SK-N-SH treated with all-trans-retinoic acid at 6 μM for 48 hours (cell line): ENCODE measurements at regions not wholly inside any gene's neighbourhood (a gene's known extent, or its start where the extent isn't known, plus 50 kb on each side); places are given as distances from the start of the nearest gene placed in this dataset.

Experiments used
- ATAC-seq: fragments of 200-7000 bp; cut with Tn5 transposase; 3 replicates; pipeline ENCODE4 v1.9.1; 2020; ENCODE audit warnings: mild to moderate bottlenecking, moderate library complexity
- ARNTL ChIP-seq: fragments of 450-650 bp; formaldehyde crosslinking; IDR thresholded peaks from 2 replicates; pipeline ENCODE4 v1.5.0; 2020; ENCODE audit warnings: low read depth, mild to moderate bottlenecking, moderate library complexity, borderline replicate concordance
- BACH2 ChIP-seq: fragments of 250-450 bp; sonication (Bioruptor Pico); IDR thresholded peaks from 2 replicates; pipeline ENCODE4 v1.9.0; 2021; ENCODE audit warnings: mild to moderate bottlenecking, borderline replicate concordance
- CSRNP3 ChIP-seq: fragments of 250-450 bp; sonication (Bioruptor Pico); IDR thresholded peaks from 2 replicates; pipeline ENCODE4 v1.5.1; 2021; ENCODE audit warnings: mild to moderate bottlenecking, moderate library complexity
- ESRRG ChIP-seq: fragments of 250-450 bp; sonication (Bioruptor Pico); IDR thresholded peaks from 2 replicates; pipeline ENCODE4 v1.6.1; 2021; ENCODE audit warnings: mild to moderate bottlenecking
- GLIS3 ChIP-seq: fragments of 250-450 bp; sonication (Bioruptor Pico); IDR thresholded peaks from 2 replicates; pipeline ENCODE4 v1.5.0; 2020; ENCODE audit warnings: mild to moderate bottlenecking, moderate library complexity
- ISL1 ChIP-seq: fragments of 250-450 bp; sonication (Bioruptor Pico); IDR thresholded peaks from 2 replicates; pipeline ENCODE4 v2.1.2; 2022; ENCODE audit warnings: mild to moderate bottlenecking, moderate library complexity
- PPARA ChIP-seq: fragments of 250-450 bp; sonication (Bioruptor Pico); IDR thresholded peaks from 2 replicates; pipeline ENCODE4 v1.5.0; 2020; ENCODE audit warnings: mild to moderate bottlenecking, borderline replicate concordance
- SNAI2 ChIP-seq: fragments of 250-450 bp; sonication (Bioruptor Pico); IDR thresholded peaks from 2 replicates; pipeline ENCODE4 v1.5.0; 2020; ENCODE audit warnings: mild to moderate bottlenecking, moderate library complexity
- TOX ChIP-seq: fragments of 250-450 bp; sonication (Bioruptor Pico); IDR thresholded peaks from 2 replicates; pipeline ENCODE4 v1.8.0; 2021; ENCODE audit warnings: mild to moderate bottlenecking, moderate library complexity, borderline replicate concordance
- TSHZ2 ChIP-seq: fragments of 250-450 bp; sonication (Bioruptor Pico); IDR thresholded peaks from 2 replicates; pipeline ENCODE4 v1.5.0; 2020; ENCODE audit warnings: mild to moderate bottlenecking, moderate library complexity
- ZFP3 ChIP-seq: fragments of 250-450 bp; sonication (Bioruptor Pico); IDR thresholded peaks from 2 replicates; pipeline ENCODE4 v1.5.0; 2020; ENCODE audit warnings: mild to moderate bottlenecking, moderate library complexity
- ZFP30 ChIP-seq: fragments of 450-650 bp; formaldehyde crosslinking; IDR thresholded peaks from 2 replicates; pipeline ENCODE4 v1.5.0; 2022; ENCODE audit warnings: mild to moderate bottlenecking, moderate library complexity
- ZNF565 ChIP-seq: fragments of 450-650 bp; formaldehyde crosslinking; conservative IDR thresholded peaks from 2 replicates; pipeline ENCODE4 v1.5.0; 2020; ENCODE audit warnings: low read depth, mild to moderate bottlenecking, moderate library complexity
- TF ChIP-seq, protein P1 (sequence below): fragments of 250-450 bp; sonication (Bioruptor Pico); IDR thresholded peaks from 2 replicates; pipeline ENCODE4 v1.8.0; 2020; ENCODE audit warnings: mild to moderate bottlenecking, moderate library complexity, borderline replicate concordance
- TF ChIP-seq, protein P2 (sequence below): fragments of 250-450 bp; sonication (Bioruptor Pico); IDR thresholded peaks from 2 replicates; pipeline ENCODE4 v1.8.0; 2021; ENCODE audit warnings: low read depth, mild to moderate bottlenecking, moderate library complexity, borderline replicate concordance

DNA sequence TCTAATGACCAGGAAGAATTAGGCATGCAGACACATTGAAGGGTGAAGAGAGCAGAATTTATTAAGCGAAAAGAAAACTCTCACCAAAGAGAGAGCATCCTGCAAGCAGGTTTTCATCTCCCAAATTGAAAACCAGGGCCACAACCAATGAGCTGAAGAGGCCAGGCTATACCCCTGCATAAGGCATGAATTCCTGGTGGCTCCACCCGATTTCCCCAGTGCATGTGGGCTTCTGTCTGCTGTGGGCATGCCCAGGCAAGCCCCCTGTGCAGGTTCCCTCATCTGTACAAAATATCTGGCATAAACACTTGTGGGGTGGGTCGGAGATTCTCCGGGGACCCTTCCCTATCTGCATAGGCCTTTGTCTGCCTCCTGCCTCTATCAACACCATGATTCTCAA, 621.6 kb upstream of the LRRTM1 start:
- ATAC-seq = no peak

GRCh38 chr2:80896576-80896975, 592.0 kb upstream of the LRRTM1 start:
- no peak for ATAC-seq
- TF ChIP-seq, protein P1, sequence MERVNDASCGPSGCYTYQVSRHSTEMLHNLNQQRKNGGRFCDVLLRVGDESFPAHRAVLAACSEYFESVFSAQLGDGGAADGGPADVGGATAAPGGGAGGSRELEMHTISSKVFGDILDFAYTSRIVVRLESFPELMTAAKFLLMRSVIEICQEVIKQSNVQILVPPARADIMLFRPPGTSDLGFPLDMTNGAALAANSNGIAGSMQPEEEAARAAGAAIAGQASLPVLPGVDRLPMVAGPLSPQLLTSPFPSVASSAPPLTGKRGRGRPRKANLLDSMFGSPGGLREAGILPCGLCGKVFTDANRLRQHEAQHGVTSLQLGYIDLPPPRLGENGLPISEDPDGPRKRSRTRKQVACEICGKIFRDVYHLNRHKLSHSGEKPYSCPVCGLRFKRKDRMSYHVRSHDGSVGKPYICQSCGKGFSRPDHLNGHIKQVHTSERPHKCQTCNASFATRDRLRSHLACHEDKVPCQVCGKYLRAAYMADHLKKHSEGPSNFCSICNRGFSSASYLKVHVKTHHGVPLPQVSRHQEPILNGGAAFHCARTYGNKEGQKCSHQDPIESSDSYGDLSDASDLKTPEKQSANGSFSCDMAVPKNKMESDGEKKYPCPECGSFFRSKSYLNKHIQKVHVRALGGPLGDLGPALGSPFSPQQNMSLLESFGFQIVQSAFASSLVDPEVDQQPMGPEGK = no peak
- TF ChIP-seq SNAI2 (CRISPR knock-in tag) (no peak), ZFP30 (CRISPR knock-in tag) (no peak), BACH2 (no peak), TOX (CRISPR knock-in tag) (no peak), ESRRG (CRISPR knock-in tag) (no peak), CSRNP3 (CRISPR knock-in tag) (no peak), TSHZ2 (CRISPR knock-in tag) (no peak), GLIS3 (CRISPR knock-in tag) (no peak), PPARA (no peak), ZFP3 (no peak), ISL1 (CRISPR knock-in tag) (no peak)
- TF ChIP-seq, protein P2, sequence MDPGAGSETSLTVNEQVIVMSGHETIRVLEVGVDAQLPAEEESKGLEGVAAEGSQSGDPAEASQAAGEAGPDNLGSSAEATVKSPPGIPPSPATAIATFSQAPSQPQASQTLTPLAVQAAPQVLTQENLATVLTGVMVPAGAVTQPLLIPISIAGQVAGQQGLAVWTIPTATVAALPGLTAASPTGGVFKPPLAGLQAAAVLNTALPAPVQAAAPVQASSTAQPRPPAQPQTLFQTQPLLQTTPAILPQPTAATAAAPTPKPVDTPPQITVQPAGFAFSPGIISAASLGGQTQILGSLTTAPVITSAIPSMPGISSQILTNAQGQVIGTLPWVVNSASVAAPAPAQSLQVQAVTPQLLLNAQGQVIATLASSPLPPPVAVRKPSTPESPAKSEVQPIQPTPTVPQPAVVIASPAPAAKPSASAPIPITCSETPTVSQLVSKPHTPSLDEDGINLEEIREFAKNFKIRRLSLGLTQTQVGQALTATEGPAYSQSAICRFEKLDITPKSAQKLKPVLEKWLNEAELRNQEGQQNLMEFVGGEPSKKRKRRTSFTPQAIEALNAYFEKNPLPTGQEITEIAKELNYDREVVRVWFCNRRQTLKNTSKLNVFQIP = no peak

More for the DNA sequence above, 621.6 kb upstream of the LRRTM1 start:
- TF ChIP-seq ZFP3 = no peak
- TF ChIP-seq ZNF565 = no peak
- no peak for TF ChIP-seq TSHZ2 (CRISPR knock-in tag)
- TF ChIP-seq GLIS3 (CRISPR knock-in tag) = no peak
- TF ChIP-seq, all 23 proteins: peak for 0

DNA sequence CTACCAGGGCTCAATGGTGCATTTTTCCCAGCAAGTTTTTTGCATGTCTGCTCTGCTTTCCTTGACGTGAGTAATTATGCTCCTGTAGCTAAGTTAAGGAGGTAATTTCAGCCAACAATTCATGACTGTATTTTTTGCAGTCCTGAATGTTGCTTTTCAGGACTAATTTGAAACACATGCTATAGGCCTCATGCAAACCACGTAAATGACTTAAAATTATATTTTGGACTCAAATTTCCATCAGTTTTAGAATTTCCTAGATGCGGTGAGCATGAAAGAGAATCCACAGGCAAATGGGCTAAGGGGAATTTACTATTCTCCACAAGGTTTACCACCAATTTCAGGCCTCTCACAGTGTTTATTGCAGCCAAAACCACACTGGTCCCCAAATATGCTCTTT, 589.9 kb upstream of the LRRTM1 start:
- TF ChIP-seq TOX (CRISPR knock-in tag) = no peak
- TF ChIP-seq ARNTL = no peak
- ATAC-seq = no peak

GRCh38 chr2:80893711-80894110, 589.2 kb upstream of the LRRTM1 start:
- TF ChIP-seq BACH2 (no peak), GLIS3 (CRISPR knock-in tag) (no peak)
- TF ChIP-seq, protein P2 = no peak
- TF ChIP-seq, all 23 proteins: peak for 0
- no peak for ATAC-seq
